GM19438 (cell line): ENCODE measurements at regions not wholly inside any gene's neighbourhood (a gene's known extent, or its start where the extent isn't known, plus 50 kb on each side); places are given as distances from the start of the nearest gene placed in this dataset.
"Not testable (repeated sequence)": the region's sequence is repeated elsewhere in the genome, so short reads cannot be mapped to it uniquely, and the experiment has no call there.

Experiments
- ATAC-seq: cut with Tn5 transposase; IDR thresholded peaks from one replicate; pipeline ENCODE4 v1.9.1; 2021; ENCODE audit warnings: low read depth; ENCODE audit not compliant: unreplicated experiment

DNA sequence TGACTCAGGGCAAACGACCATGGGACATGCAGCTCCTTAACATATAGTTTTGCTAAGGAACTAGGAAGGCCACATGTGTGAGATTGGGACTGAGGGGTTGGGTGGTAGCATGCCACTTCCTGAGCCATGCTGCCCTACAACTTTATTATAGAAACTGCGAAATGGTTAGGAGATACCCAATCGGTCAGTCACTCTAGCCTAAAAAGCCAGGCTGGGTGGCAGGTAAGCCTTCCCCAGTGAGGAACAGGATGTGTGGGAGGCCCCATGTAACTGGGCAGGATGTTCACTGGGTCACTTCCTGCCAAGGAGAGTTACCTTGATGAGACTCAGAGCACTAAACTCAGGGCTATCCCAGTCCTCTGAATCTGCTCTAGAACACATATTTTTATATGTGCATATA is 123.5 kb downstream of the MAP3K7 start:
- peak; percentile 60 for ATAC-seq

DNA sequence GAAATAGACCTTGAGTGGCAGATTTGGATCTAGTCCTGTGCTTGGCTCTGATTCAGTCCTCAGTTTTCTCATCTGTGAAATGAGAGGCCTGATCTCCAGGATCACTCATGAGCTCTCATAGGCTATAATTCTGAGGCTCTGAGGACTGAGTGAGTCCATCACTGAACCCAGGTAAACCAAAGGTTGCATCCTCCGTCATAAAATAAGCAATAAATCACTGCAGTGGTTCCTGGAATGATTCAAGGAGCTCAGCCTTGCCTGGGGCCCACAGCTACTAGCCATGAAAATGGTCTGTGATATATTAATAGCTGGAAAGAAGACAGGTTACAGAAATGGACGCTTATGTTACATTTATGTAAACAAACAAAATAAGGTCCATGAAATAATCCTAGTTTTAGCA is 124.8 kb downstream of the MAP3K7 start:
- no peak for ATAC-seq

DNA sequence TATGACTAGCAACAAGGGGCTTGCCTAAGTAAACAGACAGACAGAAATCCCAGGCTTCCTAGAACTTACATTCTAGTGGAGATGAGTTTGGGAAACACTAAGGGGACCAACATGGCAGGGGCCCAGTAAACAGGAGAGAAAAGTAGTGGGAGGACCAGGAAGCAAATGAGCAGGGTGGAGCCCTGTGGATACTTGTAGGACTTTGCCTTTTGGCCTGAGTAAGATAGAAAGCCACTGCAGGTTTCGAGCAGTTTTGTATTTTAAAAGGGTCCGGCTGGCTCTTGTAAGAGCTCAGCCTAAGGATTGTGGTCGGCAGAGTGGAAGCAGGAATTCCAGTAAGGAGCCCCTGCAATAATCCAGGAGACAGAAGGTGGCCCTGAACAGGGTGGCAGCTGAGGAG is 125.5 kb downstream of the MAP3K7 start:
- ATAC-seq = no peak

DNA sequence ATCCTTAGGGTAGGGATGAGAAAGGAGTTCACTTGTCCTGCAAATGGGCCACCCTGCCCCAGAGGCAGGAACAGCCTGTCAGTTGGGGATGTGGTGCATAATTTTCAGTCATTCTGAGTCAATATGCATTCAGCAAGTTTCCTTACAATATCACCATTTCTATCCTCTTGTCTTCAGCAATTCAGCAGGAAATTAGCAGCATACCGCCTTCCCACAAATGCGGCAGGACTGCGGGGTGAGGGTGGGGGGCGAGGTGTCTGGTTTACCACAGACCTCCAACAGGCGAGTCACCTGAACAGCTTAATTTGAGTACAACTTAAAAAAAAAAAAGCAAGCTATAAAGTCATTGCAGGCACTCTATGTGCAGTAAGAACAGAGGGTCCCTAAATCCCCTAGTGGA is 126.8 kb downstream of the MAP3K7 start:
- ATAC-seq = no peak

DNA sequence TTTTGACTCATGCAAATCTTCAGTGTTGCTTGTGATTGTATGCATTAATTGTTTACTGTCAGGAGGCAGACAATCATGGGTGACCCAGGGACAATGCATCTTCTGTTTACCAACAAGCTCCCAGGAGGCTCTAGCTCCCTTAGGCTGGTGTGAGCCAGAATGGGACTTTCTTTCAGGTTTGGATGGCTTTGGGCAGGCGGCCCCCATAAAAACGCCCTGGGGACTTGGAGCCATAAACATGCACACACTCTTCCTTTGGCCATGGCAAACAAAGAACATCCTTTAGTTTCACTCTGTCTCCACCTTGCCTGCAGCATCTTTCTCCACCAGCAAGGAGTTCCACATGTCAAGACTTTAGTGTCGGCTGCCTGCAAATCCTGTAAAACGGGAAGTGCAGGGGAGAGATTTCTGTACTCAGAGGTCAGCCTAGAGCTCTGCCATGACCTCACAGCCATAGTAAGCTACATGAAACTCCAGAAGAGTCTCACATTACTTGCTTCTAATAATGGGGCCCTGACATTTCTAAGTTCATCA is 127.6 kb downstream of the MAP3K7 start:
- ATAC-seq = no peak

DNA sequence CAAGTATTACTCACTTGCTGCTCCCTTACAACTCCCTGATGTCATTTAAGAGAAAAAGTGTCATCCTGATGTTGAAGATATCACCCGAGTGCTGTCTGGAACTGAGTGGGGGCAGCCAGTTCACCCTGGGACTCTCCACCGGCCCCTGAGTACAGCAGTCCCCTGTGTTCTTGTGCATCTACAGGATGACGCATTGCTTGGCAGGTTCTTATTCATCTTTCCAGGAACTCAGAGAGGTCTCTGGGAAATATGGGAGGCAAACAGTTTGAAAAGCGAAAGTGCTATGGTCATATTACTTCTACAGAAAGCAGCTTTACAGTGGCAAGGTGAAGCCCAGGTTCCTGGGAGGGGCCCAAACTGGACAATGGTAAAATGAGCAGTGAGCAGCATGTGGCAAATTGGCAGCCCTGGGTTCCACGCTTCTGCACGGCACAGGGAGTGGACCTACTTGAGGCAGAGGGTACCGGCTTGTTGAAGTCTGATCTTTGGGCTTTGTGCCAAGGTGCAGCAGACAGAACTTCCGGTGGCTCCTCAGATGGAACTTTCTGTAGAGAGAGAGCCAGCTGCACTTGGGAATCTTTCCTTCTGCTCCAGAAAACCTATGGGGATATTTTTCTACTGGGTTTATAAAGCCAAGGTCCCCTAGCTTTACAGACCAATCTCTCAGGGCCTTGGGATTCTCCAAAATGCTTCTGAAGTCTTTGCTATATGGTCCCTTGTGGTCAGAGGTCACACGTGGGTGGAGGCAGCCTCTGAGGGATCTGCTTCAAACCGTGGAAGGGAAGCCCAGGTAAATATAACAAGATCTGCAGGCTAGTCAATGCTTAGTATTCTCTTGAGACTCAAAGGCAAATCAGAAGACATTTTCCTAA is 128.3 kb downstream of the MAP3K7 start:
- ATAC-seq = no peak

DNA sequence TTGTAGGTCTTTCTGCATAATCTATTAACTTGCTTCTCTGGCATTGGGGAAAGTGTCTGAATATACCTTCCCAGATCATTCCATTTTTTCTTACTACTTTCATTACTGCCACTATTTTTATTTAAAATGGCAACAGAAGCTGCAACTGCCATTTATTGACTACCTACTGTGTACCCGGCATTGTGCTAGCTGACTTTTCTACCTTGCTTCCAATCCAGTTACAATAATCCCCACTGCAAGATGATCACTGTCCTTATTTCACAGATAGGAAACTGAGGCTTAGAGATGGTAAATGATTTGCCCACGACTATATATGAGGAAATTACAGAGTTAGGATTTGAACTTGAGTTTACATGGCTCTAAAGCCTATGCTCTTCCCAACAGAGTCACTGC is 129.0 kb downstream of the MAP3K7 start:
- no peak for ATAC-seq

DNA sequence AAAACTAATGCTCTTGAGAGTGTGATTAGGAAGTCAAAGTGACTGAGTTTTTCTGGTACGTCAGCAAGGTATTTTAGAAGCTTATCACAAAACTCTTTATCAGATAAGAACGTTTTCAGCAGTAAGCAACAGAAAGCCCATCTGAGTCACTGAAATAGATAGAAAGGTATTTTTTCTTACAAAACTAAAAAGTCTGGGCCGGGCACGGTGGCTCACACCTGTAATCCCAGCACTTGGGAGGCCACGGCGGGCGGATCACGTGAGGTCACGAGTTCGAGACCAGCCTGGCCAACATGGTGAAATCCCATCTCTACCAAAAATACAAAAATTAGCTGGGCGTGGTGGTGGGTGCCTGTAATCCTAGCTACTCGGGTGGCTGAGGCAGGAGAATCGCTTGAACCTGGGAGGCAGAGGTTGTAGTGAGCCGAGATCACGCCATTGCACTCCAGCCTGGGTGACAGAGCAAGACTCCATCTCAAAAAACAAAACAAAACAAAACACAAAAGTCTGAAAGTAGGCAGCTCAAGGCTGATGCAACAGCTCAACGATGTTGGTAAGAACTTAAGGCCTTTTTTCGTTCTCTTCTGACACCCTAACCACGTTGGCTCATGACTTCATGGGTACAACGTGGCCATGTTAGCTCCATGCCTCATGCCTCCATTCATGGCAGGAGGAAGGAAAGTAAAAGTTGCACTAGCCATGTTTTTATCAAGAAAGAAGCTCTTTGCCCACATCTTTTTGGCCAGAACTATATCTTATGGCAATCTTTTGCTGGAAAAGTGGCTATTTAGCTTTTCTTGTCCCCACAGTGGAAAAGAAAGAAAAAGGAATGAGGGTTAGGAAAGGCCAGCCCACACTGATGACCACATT is 129.6 kb downstream of the MAP3K7 start:
- ATAC-seq = not testable (repeated sequence)

DNA sequence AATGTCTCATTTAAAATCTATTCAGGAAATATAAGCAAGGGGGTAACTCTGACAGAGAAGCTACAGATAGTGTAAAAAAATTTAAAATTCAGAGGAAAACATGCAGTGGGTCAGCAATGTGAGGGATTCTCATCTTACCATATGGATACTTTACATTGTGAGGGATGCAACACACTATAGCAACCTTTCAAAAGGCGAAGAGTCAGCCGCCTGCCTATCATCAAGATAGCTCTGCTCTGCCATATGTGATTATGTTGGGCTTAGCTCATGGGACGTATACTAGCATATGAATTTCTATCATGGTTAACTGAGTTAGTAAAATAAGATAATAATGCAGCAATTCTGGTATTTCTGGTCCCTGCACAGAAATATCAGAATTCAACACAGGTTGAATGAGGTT is 130.9 kb downstream of the MAP3K7 start:
- no peak for ATAC-seq

DNA sequence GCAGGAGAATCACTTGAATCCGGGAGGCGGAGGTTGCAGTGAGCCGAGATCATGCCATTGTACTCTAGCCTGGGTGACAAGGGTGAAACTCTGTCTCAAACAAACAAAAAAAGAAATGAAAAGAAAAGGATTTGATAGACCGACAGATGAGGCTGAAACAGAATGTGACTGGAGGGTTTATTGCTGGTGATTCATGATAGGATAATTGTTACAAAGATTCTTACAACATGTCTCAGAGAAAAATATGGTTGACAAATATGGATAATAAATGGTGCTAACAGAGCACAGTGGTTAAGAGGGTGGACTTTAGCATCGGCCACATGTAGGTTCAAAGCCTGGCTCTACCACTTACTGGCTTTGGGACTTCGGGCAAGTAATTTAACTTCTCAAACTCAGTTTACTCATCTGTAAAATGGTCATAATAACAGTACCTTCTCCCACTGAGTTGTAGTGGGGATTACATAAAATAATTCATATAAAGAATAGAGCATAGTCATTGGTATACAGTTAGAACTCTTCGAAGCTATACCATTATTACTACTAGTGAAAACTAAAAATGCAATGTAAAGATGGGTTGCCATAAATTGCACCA is 131.9 kb downstream of the MAP3K7 start:
- ATAC-seq = no peak

DNA sequence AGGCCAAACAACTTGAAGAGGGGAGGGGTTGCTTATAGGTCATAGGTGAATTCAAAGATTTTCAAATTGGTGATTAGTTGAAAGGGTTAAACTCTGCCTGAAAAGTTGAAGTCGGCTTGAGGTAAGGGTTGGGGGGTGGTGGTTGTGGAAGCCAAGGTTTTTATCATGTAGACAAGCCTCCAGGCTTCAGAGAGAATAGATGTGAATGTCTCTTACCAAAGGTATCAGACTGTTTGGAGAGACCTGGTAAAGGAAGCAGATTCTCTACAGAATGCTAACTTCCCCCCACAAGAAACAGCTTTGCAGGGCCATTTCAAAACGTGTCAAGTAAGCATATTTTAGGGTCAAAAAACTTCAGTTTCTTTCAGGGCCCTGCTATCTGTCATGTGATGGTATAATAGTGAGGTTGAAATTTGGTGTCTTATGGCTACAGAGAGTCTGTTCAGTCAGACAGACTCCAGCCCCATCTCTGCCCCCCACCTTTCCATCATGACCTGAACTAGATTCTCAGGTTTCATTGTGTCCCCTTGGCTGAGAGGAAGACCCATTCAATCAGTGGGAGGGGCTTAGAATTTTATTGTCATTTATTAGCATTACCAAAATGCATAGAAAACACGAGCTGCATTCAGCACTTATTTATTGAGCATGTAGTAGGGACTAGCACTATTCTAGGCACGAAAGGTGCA is 136.5 kb downstream of the MAP3K7 start:
- ATAC-seq = no peak

DNA sequence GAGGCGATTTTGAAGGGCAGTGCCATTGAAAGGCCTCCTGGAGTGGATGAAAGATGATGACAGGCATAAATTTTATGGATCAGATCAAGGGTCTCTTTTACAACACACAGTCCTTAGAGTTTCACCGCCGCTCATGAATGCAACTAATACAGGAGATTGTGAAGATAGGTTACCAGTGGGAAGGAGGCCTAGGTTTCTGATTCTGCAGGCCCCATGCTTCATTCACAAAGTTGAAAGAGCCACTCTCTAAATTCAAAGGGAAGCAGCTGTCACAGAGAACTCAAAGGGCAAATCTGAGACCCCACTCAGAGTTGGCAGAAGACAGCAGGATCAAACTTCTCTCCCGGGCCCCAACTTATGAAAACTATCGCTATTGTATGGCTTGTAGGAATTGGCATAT is 137.6 kb downstream of the MAP3K7 start:
- ATAC-seq = no peak

DNA sequence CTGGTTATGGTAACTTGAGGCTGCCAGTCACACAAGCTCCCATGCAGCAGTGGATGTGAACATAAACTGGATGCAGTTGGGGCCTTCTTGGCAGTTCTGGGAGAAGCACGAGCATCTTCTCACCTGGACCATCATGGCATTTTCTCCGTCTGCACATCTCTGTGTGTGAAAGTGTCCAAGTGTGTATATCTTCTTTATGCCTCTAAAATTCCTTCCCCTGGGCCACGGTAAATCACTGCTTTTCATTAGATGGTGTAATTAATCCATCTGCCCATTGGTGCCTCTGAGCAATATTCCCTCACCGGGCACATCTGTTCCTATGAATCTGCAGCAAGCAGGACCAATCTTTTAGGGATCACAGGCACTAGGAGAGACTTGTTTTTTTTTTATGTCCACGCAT is 138.0 kb downstream of the MAP3K7 start:
- ATAC-seq = no peak

DNA sequence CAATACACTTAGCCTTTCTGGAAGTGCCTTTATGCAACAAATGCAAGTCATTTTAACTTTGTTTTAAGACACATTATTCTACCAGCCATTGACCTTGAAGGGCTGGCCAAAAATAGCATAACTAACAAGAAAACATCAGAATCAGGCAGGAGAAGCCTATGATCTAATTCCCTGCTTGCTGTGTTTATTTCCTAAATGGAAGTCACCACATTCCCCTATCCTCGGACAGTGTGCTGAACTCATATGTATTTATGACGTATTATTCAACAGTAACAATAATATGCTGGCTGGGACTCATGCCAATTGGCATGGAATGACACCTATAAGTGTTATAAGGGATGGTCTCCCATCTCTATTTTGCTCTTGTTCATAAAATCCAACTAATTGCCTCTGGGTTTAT is 140.7 kb downstream of the MAP3K7 start:
- ATAC-seq = no peak

DNA sequence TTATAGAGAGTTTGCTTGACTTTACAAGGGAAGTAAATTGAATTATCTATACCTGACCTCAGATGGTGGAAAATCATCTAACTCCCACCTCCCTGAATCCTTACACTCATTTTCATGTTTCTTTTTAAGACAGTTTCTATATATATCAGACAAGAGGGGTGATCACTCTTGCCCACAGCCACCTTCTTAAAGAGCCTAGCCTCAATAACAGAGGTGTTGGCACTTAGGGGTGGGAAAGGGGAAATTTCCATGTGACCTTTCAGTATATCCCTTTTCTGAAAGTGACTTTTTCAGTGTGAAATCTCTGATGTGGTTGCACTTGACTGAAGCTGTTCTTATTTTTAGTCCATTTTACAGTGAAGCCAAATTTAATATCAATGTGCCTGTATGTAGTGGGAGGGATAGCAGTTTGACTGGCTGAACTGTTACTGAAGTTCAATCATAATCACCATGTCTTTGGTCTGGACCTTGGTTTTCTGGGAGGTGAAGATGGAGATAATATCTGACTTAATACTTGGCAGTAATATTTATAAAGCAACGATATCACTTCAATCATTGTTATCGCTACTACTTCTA is 141.3 kb downstream of the MAP3K7 start:
- no peak for ATAC-seq

DNA sequence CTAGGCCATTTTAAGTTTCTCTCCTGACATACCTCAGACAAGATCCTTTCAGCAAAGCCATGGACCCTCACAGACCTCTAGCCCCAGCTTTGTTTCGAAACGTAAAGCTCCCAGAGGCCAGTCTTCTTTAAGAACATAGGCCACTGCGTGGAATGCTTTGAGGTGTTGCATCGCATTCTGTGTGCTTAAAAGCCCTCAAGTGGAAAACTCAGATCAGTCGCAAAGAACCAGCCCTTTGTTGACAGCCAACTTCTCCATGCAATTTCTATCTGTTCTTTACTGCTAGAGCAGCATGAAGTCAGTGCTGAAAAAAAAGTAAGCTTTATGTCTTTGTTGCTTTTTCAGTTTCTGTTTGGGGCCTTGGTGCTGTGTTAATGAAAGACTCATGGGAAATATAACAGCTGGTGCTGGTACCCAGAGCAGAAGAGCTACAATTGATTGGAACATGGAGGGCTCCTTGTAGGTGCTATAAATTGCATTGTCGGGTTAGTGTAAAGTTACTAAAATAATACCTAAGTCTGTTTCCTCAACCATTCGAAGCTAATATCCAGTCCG is 142.6 kb downstream of the MAP3K7 start:
- ATAC-seq = no peak

DNA sequence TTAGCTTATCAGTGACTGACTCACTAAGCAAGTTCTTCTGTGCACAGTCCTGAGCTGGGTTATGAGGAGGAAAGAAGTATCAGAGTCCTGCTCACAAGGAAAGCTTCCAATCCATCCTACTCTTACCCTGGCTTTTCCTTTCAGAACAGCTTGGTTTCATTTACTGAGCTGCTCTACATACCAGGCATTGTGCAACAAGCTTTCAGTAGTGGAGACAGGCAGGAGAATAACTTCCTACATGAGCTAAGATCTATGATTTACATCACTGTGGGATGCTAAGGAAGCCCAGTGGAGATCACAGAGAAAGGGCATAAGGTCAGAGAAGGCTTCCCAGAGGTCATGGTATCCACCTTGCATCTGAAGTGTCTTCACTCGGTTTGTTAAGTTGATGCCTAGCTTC is 144.5 kb downstream of the MAP3K7 start:
- ATAC-seq = no peak

DNA sequence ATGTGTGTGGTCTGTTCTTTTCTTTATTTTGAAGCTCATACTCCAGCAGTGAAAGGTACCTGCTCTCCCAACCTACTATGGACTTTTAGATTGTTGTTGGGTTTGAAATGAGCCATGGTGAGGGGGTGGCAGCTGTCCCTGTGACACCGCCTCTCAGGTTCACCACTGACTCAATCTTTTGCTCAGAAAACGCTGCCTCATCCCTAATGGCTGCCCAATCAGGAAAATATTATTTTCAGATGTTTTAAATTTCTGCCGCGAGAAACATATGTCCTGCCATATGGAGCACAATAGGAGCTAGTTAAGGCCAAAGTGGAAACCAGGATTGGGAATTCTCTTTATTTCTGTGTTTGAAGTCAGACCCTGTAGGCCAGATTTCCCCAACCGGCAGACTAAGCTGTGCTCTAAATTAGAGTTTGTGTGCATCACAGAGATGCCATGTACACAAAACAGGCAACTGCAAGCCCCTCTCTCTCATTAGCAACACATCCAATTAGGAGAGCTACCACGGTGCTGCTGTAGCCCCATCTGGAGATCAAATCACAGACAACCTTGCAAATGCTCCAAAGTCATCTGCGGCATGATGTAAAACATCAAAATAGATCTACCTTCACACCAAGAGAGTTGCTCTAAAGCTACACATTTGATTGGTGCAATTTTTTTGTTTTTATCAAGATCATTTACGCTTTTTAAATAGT is 144.1 kb upstream of the BACH2 start:
- ATAC-seq = no peak

DNA sequence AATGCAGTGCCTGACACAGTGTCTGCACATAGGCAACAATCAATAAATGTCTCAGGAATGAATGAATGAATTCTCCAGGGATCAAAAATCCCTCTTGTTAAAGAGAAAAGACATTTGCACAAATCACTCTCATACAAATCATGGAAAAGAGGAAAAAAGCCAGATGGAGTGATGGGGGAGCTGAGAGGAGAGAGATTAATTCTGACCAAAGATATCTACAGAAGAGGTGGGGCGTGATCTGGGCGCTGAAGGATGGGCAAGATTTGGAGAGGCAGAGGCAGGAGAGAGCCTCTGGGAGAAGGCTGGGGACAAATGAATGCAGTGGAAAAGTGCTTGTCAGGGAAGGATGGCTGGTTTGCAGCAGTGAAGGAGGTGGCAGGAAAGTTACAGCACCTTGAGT is 142.9 kb upstream of the BACH2 start:
- no peak for ATAC-seq
